ENCODE measurements at regions not wholly inside any gene's neighbourhood (a gene's known extent, or its start where the extent isn't known, plus 50 kb on each side); places are given as distances from the start of the nearest gene placed in this dataset.

DNA sequence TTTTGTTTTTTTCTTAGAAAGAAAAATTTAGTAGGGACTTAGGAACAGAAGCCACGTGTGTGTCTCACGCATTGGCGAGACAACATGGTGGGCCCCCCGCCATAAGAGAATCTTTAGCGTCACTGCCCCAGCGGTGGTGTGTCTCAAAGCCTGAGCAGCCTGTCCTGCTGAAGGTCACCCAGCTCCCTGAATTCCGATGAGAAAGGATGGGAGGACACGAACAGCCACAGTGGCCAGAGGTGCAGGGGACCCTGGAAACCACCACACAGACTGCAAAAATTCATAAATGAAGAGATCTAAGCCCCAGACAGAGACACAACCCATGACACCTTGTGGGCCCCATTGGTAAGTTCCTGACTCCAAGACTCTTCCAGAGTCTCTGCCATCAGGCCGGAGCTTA, 266.1 kb upstream of the RAB6C start:
- TF ChIP-seq CTCF (conservative IDR thresholded peaks at IDR 0.05), result no peak
- no peak overlapping the region for H3K27ac ChIP-seq

- no peak for TF ChIP-seq CTCF (conservative IDR thresholded peaks at IDR 0.05)
- H3K27ac ChIP-seq, result no peak overlapping the region
These were observed 262.5 kb upstream of the RAB6C start for GRCh38 chr2:129716781-129717559.

DNA sequence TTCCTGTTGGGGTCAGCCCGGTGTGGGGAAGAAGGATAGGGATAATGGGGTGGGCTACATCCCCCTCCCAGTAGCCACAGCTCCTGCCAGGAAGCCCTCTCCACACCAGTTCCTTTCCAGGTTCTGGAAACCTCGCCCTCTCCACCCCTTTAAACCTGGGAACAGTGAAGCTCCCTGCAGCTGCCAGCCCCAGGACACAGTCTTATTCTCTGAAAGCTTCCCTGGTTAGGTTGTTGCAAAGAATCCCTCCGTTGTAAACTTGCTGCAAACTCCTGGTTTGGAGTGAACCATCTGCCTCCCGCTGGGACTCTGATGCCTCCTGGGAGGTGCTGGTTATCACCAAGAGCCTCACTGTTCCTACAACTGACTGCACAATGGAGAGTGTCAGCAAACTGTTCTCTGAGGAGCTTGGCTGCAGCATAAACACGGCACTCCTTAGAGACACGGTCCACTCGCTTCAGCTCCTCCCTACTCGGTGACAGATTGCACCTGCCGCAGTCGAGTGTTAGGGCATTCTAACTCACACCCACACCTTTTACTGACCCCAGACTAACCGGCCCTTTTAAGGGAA, 261.8 kb upstream of the RAB6C start:
- no peak overlapping the region for H3K27ac ChIP-seq
- no peak for TF ChIP-seq CTCF (conservative IDR thresholded peaks at IDR 0.05)

- no peak overlapping the region for H3K27ac ChIP-seq
- no peak for TF ChIP-seq CTCF (conservative IDR thresholded peaks at IDR 0.05)
These were observed 260.1 kb upstream of the RAB6C start for GRCh38 chr2:129719335-129719734.

- TF ChIP-seq CTCF (conservative IDR thresholded peaks at IDR 0.05), result no peak
- H3K27ac ChIP-seq, result no peak overlapping the region
These were observed 259.1 kb upstream of the RAB6C start for GRCh38 chr2:129720360-129720759.

DNA sequence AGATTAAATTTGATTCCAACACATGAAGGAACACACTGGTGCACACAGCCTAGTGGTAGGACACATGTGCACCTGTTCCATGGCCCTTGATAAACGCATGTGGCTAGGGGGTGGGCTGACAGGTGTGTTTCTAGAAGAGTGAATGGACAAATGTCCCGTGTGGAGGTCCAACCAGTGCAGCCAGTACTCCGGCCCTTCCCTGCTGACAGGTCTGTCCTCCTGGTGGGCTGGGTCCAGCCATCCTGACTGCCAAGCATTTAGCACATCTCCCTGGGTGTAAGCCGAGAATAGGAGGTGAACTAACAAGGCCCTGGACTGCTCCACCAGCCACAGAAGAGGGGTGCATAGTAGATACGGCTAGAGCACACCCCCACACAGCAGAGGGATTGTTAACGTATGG, 258.7 kb upstream of the RAB6C start:
- no peak for TF ChIP-seq CTCF (conservative IDR thresholded peaks at IDR 0.05)
- H3K27ac ChIP-seq, result no peak overlapping the region

GRCh38 chr2:129721236-129721635, 258.2 kb upstream of the RAB6C start:
- no peak overlapping the region for H3K27ac ChIP-seq
- no peak for TF ChIP-seq CTCF (conservative IDR thresholded peaks at IDR 0.05)

All from VCaP (cell line).